SU-DHL-6 (cell line): ENCODE measurements at regions not wholly inside any gene's neighbourhood (a gene's known extent, or its start where the extent isn't known, plus 50 kb on each side); places are given as distances from the start of the nearest gene placed in this dataset.
A peak's percentile ranks its signal among the peaks of the same experiment; 100 is the strongest.

Experiments used
- H2AFZ ChIP-seq: fragments of 200-600 bp; sonication (generic); 2 replicates; pipeline ENCODE4 v1.6.1; 2014; ENCODE audit warnings: low read depth, mild to moderate bottlenecking, moderate library complexity, mixed read lengths, antibody characterized with exemption, low read length; ENCODE audit not compliant: severe bottlenecking
- H3F3A ChIP-seq: fragments of 200-600 bp; shearing (Covaris generic); 2 replicates; pipeline ENCODE4 v1.6.0; 2016; ENCODE audit warnings: antibody characterized with exemption, mild to moderate bottlenecking; ENCODE audit not compliant: insufficient read depth
- H3K27ac ChIP-seq: fragments of 200-600 bp; sonication (generic); 2 replicates; pipeline ENCODE4 v1.5.1; 2016; ENCODE audit warnings: low read depth, mild to moderate bottlenecking, low read length, moderate library complexity, mixed read lengths
- H3K27me3 ChIP-seq: fragments of 200-600 bp; sonication (generic), shearing (Covaris generic); 2 replicates; pipeline ENCODE4 v1.6.0; 2014; ENCODE audit warnings: mild to moderate bottlenecking, low read length
- H3K36me3 ChIP-seq: fragments of 200-600 bp; sonication (generic); 2 replicates; pipeline ENCODE4 v1.6.1; 2014; ENCODE audit warnings: mild to moderate bottlenecking, low read length, mixed read lengths
- H3K4me2 ChIP-seq: fragments of 300-600, 200-600 bp; shearing (Covaris generic), sonication (generic); 2 replicates; pipeline ENCODE4 v1.6.0; 2014; ENCODE audit warnings: low read length, low read depth, mild to moderate bottlenecking; ENCODE audit not compliant: poor library complexity, severe bottlenecking
- H3K4me3 ChIP-seq: fragments of 200-600 bp; sonication (generic); 2 replicates; pipeline ENCODE4 v1.5.1; 2014; ENCODE audit warnings: antibody characterized with exemption, low read length, mild to moderate bottlenecking, mixed read lengths; ENCODE audit not compliant: insufficient read depth, poor library complexity, severe bottlenecking
- H3K79me2 ChIP-seq: fragments of 200-600 bp; sonication (generic); 2 replicates; pipeline ENCODE4 v1.6.1; 2014; ENCODE audit warnings: mild to moderate bottlenecking, low read length, moderate library complexity; ENCODE audit not compliant: insufficient read depth
- H3K9ac ChIP-seq: fragments of 200-600 bp; sonication (generic); 2 replicates; pipeline ENCODE4 v1.7.0; 2014; ENCODE audit warnings: mild to moderate bottlenecking, low read length
- H3K9me2 ChIP-seq: fragments of 200-600 bp; sonication (generic); replicated peaks from 2 replicates; pipeline ENCODE4 v1.6.1; 2014; ENCODE audit warnings: low read length; ENCODE audit not compliant: insufficient read depth
- H3K9me3 ChIP-seq: fragments of 200-600 bp; sonication (generic); 2 replicates; pipeline ENCODE4 v1.6.1; 2014; ENCODE audit warnings: low read length, mixed read lengths; ENCODE audit not compliant: insufficient read depth
- H4K20me1 ChIP-seq: fragments of 200-600 bp; sonication (generic); 2 replicates; pipeline ENCODE4 v1.6.1; 2014; ENCODE audit warnings: low read depth, mild to moderate bottlenecking, antibody characterized with exemption, low read length, moderate library complexity, mixed read lengths
- EZH2phosphoT487 ChIP-seq: fragments of 200-600 bp; sonication (generic), shearing (Covaris generic); conservative IDR thresholded peaks from 2 replicates; pipeline ENCODE4 v1.6.1; 2018; ENCODE audit warnings: mild to moderate bottlenecking, antibody characterized with exemption, low read length, moderate library complexity, mixed read lengths
- TF ChIP-seq, protein P1 (sequence below): fragments of 200-600 bp; sonication (generic); IDR thresholded peaks from one replicate; pipeline ENCODE4 v1.5.1; 2017; ENCODE audit warnings: antibody characterized with exemption, mild to moderate bottlenecking, low read length, moderate library complexity; ENCODE audit not compliant: insufficient read depth, poor library complexity, severe bottlenecking

DNA sequence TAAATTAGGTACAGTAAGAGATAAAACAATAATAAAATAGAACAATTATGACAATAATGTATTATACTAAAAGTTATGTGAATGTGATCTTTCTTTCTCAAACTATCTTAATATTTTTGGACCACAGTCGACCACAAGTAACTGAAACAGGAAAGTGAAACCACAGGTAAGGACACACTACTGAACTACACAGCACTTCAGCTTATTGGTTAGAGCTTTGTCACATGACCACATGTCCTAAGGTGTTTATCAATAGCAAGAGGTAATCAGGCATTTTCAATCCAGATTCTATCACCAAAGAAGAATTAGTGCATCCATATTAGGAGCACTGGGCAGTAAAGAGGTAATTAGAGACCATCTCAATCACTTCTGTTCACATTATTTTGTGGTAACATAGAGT, 392.8 kb downstream of the RSL24D1 start:
- Histone ChIP-seq H3K4me3 (no peak overlapping the region), H3K9me3 (no peaks in the 10 kb centered on the region), H3K9me2 (no peaks in the 10 kb centered on the region), H3K9ac (no peak overlapping the region), H3K4me2 (peak overlapping the region; percentile 2), H3K27ac (no peak overlapping the region), H4K20me1 (no peaks in the 10 kb centered on the region), H3K36me3 (no peaks in the 10 kb centered on the region), H3F3A (no peaks in the 10 kb centered on the region), H2AFZ (peak overlapping the region; percentile 2), H3K27me3 (no peaks in the 10 kb centered on the region), H3K79me2 (no peaks in the 10 kb centered on the region)
- TF ChIP-seq, protein P1, sequence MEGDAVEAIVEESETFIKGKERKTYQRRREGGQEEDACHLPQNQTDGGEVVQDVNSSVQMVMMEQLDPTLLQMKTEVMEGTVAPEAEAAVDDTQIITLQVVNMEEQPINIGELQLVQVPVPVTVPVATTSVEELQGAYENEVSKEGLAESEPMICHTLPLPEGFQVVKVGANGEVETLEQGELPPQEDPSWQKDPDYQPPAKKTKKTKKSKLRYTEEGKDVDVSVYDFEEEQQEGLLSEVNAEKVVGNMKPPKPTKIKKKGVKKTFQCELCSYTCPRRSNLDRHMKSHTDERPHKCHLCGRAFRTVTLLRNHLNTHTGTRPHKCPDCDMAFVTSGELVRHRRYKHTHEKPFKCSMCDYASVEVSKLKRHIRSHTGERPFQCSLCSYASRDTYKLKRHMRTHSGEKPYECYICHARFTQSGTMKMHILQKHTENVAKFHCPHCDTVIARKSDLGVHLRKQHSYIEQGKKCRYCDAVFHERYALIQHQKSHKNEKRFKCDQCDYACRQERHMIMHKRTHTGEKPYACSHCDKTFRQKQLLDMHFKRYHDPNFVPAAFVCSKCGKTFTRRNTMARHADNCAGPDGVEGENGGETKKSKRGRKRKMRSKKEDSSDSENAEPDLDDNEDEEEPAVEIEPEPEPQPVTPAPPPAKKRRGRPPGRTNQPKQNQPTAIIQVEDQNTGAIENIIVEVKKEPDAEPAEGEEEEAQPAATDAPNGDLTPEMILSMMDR = no peak
- TF ChIP-seq EZH2phosphoT487 = no peak

DNA sequence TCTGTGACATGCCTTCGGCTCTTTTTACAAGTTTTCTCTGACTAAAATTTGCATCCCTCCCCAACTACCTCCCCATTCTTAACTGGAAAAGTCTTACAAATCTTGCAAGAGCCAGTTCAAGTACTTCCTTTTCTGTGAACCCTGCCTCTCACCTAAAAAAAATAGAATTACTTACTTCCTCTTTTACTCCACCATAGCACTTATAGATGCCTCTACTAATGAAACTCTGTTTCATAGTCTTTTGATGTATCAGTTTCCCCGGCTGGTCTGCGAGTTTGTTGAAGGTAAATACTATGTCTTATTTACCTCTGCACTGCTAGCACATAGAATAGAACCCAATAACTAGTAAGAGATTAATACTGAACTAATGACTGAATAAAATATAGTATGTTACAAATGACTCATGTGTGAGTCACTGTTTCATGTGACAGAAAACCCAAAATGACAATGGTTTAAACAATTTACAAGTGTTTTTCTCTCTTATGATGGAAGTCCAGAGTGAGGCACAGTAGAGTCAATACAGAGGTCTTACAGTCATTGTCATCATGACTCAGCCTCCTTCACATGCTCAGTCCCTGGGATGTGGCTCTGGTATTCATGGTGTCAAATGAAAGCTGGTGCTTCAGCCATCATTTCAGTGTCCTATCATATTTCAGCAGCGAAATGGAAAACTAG, 393.5 kb downstream of the RSL24D1 start:
- Histone ChIP-seq H3K4me2 (peak overlapping the region; percentile 2), H3K27ac (no peak overlapping the region), H3K27me3 (no peaks in the 10 kb centered on the region), H3K9ac (no peak overlapping the region), H4K20me1 (no peaks in the 10 kb centered on the region), H3K79me2 (no peaks in the 10 kb centered on the region), H3K4me3 (no peak overlapping the region), H2AFZ (peak overlapping the region; percentile 2), H3F3A (no peaks in the 10 kb centered on the region), H3K9me3 (no peaks in the 10 kb centered on the region), H3K36me3 (no peaks in the 10 kb centered on the region), H3K9me2 (no peaks in the 10 kb centered on the region)
- TF ChIP-seq EZH2phosphoT487 = no peak
- TF ChIP-seq, protein P1 = no peak

DNA sequence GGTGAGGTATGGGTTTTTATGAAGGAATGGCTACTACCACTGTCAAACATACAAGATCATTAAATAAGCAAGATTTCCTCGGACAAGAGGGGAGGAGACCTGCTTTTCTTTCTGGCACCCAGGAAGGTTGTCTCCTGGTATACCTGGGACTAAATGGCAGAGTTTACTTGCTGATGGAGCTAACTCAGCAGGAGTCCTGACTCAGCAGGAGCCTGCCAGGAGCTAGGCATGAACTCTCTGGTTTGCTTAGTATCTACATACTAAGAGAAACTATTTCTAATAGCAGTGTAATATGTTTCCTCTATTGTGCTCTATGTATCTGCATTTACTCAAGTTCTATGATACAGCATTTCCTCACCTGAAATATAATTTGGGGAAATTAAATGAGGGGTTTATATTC, 404.2 kb downstream of the RSL24D1 start:
- TF ChIP-seq, protein P1 = no peak
- TF ChIP-seq EZH2phosphoT487 = no peak
- H3K27me3 ChIP-seq = no peaks in the 10 kb centered on the region
- H4K20me1 ChIP-seq = no peaks in the 10 kb centered on the region
- H3K9me3 ChIP-seq = no peaks in the 10 kb centered on the region
- no peak overlapping the region for H3K9ac ChIP-seq
- no peaks in the 10 kb centered on the region for H3F3A ChIP-seq
- no peak overlapping the region for H2AFZ ChIP-seq
- no peaks in the 10 kb centered on the region for H3K9me2 ChIP-seq
- H3K36me3 ChIP-seq = no peaks in the 10 kb centered on the region
- no peak overlapping the region for H3K4me2 ChIP-seq
- no peak overlapping the region for H3K27ac ChIP-seq
- H3K4me3 ChIP-seq = no peak overlapping the region
- no peaks in the 10 kb centered on the region for H3K79me2 ChIP-seq
